Ovary (tissue), 3 donors: ENCODE measurements at regions not wholly inside any gene's neighbourhood (a gene's known extent, or its start where the extent isn't known, plus 50 kb on each side); places are given as distances from the start of the nearest gene placed in this dataset.

Source experiments
- EP300 ChIP-seq: sonication (generic); formaldehyde crosslinking; IDR thresholded peaks from one replicate; pipeline ENCODE4 v1.6.1; 2017; ENCODE audit warnings: antibody characterized with exemption
- POLR2A ChIP-seq: fragments of 450-650 bp; IDR thresholded peaks from one replicate; pipeline ENCODE4 v1.6.1; 2017; ENCODE audit warnings: antibody characterized with exemption, mild to moderate bottlenecking, moderate library complexity
- TF ChIP-seq, protein P1 (sequence below), 3 donors: fragments of 450-650 bp in 2 of 3; fragments of 200-600 bp in 1 of 3; IDR thresholded peaks; one replicate each; pipeline versions ENCODE4 v1.5.1 to v1.8.0; 2016 to 2022; ENCODE audit warnings: antibody characterized with exemption in 3 of 3, mild to moderate bottlenecking in 1 of 3
- donor health status: DM: no; HTN: no; CAD: no.

- TF ChIP-seq, protein P1, sequence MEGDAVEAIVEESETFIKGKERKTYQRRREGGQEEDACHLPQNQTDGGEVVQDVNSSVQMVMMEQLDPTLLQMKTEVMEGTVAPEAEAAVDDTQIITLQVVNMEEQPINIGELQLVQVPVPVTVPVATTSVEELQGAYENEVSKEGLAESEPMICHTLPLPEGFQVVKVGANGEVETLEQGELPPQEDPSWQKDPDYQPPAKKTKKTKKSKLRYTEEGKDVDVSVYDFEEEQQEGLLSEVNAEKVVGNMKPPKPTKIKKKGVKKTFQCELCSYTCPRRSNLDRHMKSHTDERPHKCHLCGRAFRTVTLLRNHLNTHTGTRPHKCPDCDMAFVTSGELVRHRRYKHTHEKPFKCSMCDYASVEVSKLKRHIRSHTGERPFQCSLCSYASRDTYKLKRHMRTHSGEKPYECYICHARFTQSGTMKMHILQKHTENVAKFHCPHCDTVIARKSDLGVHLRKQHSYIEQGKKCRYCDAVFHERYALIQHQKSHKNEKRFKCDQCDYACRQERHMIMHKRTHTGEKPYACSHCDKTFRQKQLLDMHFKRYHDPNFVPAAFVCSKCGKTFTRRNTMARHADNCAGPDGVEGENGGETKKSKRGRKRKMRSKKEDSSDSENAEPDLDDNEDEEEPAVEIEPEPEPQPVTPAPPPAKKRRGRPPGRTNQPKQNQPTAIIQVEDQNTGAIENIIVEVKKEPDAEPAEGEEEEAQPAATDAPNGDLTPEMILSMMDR (IDR thresholded peaks at IDR 0.05), result no peak
- no peak for TF ChIP-seq EP300
- no peak for TF ChIP-seq POLR2A
These were observed 1352.0 kb upstream of the NUDT12 start for GRCh38 chr5:104914536-104915070.
